GM10248 (cell line): ENCODE measurements at regions not wholly inside any gene's neighbourhood (a gene's known extent, or its start where the extent isn't known, plus 50 kb on each side); places are given as distances from the start of the nearest gene placed in this dataset.

Experiments used
- CTCF ChIA-PET: fragments of 300-600 bp; sonication (Branson Sonifier 250); formaldehyde crosslinking; extraction: SDS; loops from one replicate; lab custom pipeline; 2021; ENCODE audit warnings: antibody characterized with exemption; lab: Yijun Ruan, JAX
- POLR2A ChIA-PET: fragments of 350-650 bp; sonication (Branson Sonifier 250); formaldehyde crosslinking; extraction: SDS; loops from one replicate; lab custom pipeline; 2020; ENCODE audit warnings: antibody characterized with exemption; lab: Yijun Ruan, JAX
- DNase-seq: peaks from one replicate; pipeline ENCODE4 v3.0.0; 2012; ENCODE audit errors: extremely low spot score
- CTCF ChIP-seq: IDR thresholded peaks from 2 replicates; pipeline ENCODE4 v1.5.1; 2012; ENCODE audit warnings: mild to moderate bottlenecking, low read depth; ENCODE audit errors: extremely low read depth, missing control alignments, control extremely low read depth

DNA sequence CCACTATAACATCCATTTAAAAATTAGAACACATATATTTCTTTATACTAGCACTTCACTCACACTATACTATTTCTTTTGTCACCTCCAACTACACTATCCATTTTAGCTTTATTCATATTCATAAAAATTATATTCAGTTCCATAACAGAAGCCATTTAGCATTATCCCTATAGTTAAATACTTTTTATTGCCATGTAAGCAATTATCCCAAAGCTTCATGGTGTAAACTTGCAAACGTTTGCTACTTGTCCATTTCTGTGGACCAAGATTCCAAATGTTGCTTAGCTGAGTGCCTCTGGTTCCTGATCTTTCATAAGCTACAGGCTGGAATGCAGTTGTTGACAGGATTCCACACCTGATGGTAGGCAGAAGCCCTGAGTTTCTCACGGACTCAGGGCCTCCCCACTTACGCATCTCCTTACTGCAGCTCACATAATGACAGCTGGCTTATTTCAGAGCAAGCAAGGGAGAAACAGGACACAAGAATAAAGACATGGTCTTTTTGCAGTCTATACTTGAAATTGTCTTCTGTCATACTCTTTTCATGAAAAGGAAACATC, 1584.8 kb downstream of the SLITRK5 start:
- POLR2A ChIA-PET, result no interaction called here
- DNase-seq, result no peak
- CTCF ChIA-PET, result no interaction called here
- no peak for TF ChIP-seq CTCF

DNA sequence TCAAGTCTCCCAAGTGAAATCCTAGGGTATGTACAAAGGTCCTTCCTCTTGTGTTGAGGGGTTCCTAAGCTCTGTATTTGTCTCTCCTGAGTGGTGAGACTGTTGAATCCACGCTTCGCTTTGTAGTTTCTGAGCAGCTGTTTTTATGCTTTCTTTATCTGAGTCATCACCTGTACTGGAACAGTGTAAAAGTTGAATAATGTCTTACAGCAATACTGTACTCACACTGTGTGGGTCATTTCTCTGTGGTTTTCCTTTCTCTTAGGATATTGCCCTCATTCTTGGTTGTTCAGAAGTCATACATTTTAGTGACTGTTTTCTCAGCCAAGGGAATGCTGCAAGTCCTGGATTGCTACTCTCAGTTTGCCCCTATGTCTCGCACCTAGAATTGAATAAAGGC, 1596.6 kb downstream of the SLITRK5 start:
- DNase-seq, result no peak
- CTCF ChIA-PET, result no interaction called here
- no peak for TF ChIP-seq CTCF
- POLR2A ChIA-PET, result no interaction called here

DNA sequence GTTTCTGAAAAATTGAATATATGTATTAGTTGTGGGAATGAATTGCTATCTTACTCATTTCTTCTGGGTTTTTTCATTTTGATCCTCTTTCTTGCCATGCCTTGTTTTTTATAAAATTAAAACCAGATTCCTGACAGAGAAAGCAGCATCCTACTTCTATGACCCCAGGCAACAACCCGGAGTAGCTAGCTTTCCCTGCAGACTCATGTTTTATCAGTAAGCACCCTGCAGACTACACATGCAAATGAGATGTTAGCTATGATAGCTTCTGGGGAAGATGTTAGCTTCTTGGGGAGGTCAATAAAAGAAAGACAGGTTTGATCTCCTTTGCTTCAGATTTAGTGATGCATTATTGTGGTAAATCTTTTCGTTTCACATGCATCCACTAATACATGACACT, 1598.6 kb downstream of the SLITRK5 start:
- TF ChIP-seq CTCF, result no peak
- ChIA-PET CTCF (no interaction called here), POLR2A (no interaction called here)
- DNase-seq, result no peak

DNA sequence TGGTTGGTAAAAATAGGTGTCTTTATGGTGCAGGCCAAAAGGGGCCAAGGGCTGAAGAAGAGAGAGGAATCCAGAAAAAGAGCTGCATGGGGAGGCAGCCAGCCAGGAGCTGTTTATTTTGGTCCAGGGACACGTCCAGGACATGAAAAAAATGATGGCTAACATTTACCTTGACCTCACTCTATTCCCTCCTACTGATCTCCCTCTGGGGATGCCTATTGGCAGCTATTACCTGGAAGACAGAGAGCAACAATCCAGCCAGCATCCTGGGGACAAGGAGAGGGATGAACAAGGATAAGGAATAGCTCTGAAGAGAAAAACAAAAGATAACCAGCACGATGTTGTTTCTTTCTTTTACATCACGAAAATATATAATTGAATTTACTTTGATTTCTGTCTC, 1599.6 kb downstream of the SLITRK5 start:
- POLR2A ChIA-PET, result no interaction called here
- DNase-seq, result no peak
- CTCF ChIA-PET, result no interaction called here
- no peak for TF ChIP-seq CTCF

- no peak for DNase-seq
- POLR2A ChIA-PET, result no interaction called here
Observed at GRCh38 chr13:89279374-89279773, 1608.2 kb downstream of the SLITRK5 start.

DNA sequence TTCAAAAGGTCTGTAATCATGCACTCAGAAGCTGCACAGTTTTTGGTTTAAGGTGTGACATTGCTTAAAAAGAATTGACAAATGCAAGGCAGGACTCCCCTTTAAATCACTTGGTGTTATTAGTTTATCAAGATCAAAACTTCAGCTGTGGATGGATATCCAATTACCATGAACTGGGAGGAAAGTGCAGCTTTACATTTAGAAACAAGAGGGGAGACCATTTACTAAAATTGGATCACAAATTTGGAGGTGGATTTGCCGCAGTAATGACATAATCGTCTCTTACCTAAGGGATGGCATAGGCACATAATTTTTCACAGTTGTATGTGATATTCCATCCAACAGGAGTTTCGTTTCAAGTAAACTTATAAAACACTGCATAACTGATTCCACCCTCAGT, 1610.2 kb downstream of the SLITRK5 start:
- DNase-seq, result no peak
- no peak for TF ChIP-seq CTCF
- ChIA-PET POLR2A (no interaction called here), CTCF (no interaction called here)

More at GRCh38 chr13:89279374-89279773, 1608.2 kb downstream of the SLITRK5 start:
- CTCF ChIA-PET, result no interaction called here
- no peak for TF ChIP-seq CTCF
